ENCODE measurements at regions not wholly inside any gene's neighbourhood (a gene's known extent, or its start where the extent isn't known, plus 50 kb on each side); places are given as distances from the start of the nearest gene placed in this dataset.

- Histone ChIP-seq H3K9me3 (no peaks in the 10 kb centered on the region), H3K27ac (no peak overlapping the region), H3K27me3 (no peaks in the 10 kb centered on the region), H3K4me3 (no peak overlapping the region), H3K36me3 (no peaks in the 10 kb centered on the region), H3K4me1 (no peaks in the 10 kb centered on the region)
- intact Hi-C loops (cut with DNase I; ENCODE audit: low total_unique reads): no loop called here
- DNase-seq: no peak
- 89 to 96% (median 92%) methylated on average over 2 of the region's 2 CpGs for WGBS, 5 donors
- TF ChIP-seq POLR2A (IDR thresholded peaks at IDR 0.05): no peak
- TF ChIP-seq POLR2AphosphoS5 (IDR thresholded peaks at IDR 0.05): no peak
- no peak for TF ChIP-seq EP300 (IDR thresholded peaks at IDR 0.05)
- no peak for TF ChIP-seq CTCF (IDR thresholded peaks at IDR 0.05)
These were observed 639.5 kb downstream of the OTOL1 start for GRCh38 chr3:162136136-162136535.

- 44 to 62% (median 55%) methylated on average over 4 of the region's 4 CpGs for WGBS, 5 donors
These were observed 641.9 kb downstream of the OTOL1 start for GRCh38 chr3:162138509-162138908.

GRCh38 chr3:162139841-162140240, 643.2 kb downstream of the OTOL1 start:
- no peak overlapping the region for H3K4me3 ChIP-seq
- no peak for TF ChIP-seq EP300 (IDR thresholded peaks at IDR 0.05)
- no peak for TF ChIP-seq POLR2AphosphoS5 (IDR thresholded peaks at IDR 0.05)
- no peak for TF ChIP-seq CTCF (IDR thresholded peaks at IDR 0.05)
- no peak for TF ChIP-seq POLR2A (IDR thresholded peaks at IDR 0.05)
- H3K27me3 ChIP-seq: no peaks in the 10 kb centered on the region
- no peaks in the 10 kb centered on the region for H3K36me3 ChIP-seq
- 29 to 92% (median 47%) methylated on average over 1 of the region's 1 CpG for WGBS, 5 donors
- DNase-seq: no peak
- no peaks in the 10 kb centered on the region for H3K4me1 ChIP-seq
- no peak overlapping the region for H3K27ac ChIP-seq
- no peaks in the 10 kb centered on the region for H3K9me3 ChIP-seq
- intact Hi-C loops (cut with DNase I; ENCODE audit: low total_unique reads): no loop called here

More at GRCh38 chr3:162138509-162138908, 641.9 kb downstream of the OTOL1 start:
- H3K4me1 ChIP-seq: no peaks in the 10 kb centered on the region
- H3K36me3 ChIP-seq: no peaks in the 10 kb centered on the region
- no peaks in the 10 kb centered on the region for H3K9me3 ChIP-seq
- intact Hi-C loops (cut with DNase I; ENCODE audit: low total_unique reads): no loop called here
- no peak overlapping the region for H3K27ac ChIP-seq
- TF ChIP-seq CTCF (IDR thresholded peaks at IDR 0.05): no peak
- TF ChIP-seq POLR2AphosphoS5 (IDR thresholded peaks at IDR 0.05): no peak
- no peak for TF ChIP-seq POLR2A (IDR thresholded peaks at IDR 0.05)
- TF ChIP-seq EP300 (IDR thresholded peaks at IDR 0.05): no peak
- no peaks in the 10 kb centered on the region for H3K27me3 ChIP-seq
- no peak for DNase-seq
- H3K4me3 ChIP-seq: no peak overlapping the region

- Histone ChIP-seq H3K27ac (no peak overlapping the region), H3K4me3 (no peak overlapping the region), H3K27me3 (no peaks in the 10 kb centered on the region), H3K4me1 (no peaks in the 10 kb centered on the region), H3K36me3 (no peaks in the 10 kb centered on the region), H3K9me3 (no peaks in the 10 kb centered on the region)
- TF ChIP-seq EP300 (IDR thresholded peaks at IDR 0.05) (no peak), CTCF (IDR thresholded peaks at IDR 0.05) (no peak), POLR2AphosphoS5 (IDR thresholded peaks at IDR 0.05) (no peak), POLR2A (IDR thresholded peaks at IDR 0.05) (no peak)
- peak in 1 of 2 donors; percentile 9 for DNase-seq
- WGBS, 5 donors: 26 to 55% (median 32%) methylated on average over 2 of the region's 2 CpGs
- intact Hi-C loops (cut with DNase I; ENCODE audit: low total_unique reads): no loop called here
These were observed 644.7 kb downstream of the OTOL1 start for GRCh38 chr3:162141272-162141791.
